HEK293 (cell line): ENCODE measurements at regions not wholly inside any gene's neighbourhood (a gene's known extent, or its start where the extent isn't known, plus 50 kb on each side); places are given as distances from the start of the nearest gene placed in this dataset.

Experiments used
- MYNN ChIP-seq: fragments of 450-650 bp; formaldehyde crosslinking; IDR thresholded peaks from 2 replicates; pipeline ENCODE4 v1.5.1; 2016; ENCODE audit warnings: missing biosample characterization, missing genetic modification characterization, borderline replicate concordance
- ZNF114 ChIP-seq: fragments of 450-650 bp; formaldehyde crosslinking; IDR thresholded peaks from 2 replicates; pipeline ENCODE4 v1.5.0; 2017; ENCODE audit warnings: missing biosample characterization, missing genetic modification characterization
- ZNF335 ChIP-seq: fragments of 450-650 bp; formaldehyde crosslinking; conservative IDR thresholded peaks from 2 replicates; pipeline ENCODE4 v1.5.1; 2016; ENCODE audit warnings: missing biosample characterization, missing genetic modification characterization
- ZNF776 ChIP-seq: fragments of 450-650 bp; formaldehyde crosslinking; IDR thresholded peaks from 2 replicates; pipeline ENCODE4 v1.5.0; 2017; ENCODE audit warnings: missing biosample characterization, missing genetic modification characterization, borderline replicate concordance
- TF ChIP-seq, protein P1 (sequence below): fragments of 450-650 bp; formaldehyde crosslinking; IDR thresholded peaks from 2 replicates; pipeline ENCODE4 v1.5.1; 2016; ENCODE audit warnings: missing biosample characterization, missing genetic modification characterization
- TF ChIP-seq, protein P2 (sequence below): fragments of 450-650 bp; IDR thresholded peaks from 2 replicates; pipeline ENCODE4 v1.5.1; 2018; ENCODE audit warnings: missing biosample characterization, missing genetic modification characterization

DNA sequence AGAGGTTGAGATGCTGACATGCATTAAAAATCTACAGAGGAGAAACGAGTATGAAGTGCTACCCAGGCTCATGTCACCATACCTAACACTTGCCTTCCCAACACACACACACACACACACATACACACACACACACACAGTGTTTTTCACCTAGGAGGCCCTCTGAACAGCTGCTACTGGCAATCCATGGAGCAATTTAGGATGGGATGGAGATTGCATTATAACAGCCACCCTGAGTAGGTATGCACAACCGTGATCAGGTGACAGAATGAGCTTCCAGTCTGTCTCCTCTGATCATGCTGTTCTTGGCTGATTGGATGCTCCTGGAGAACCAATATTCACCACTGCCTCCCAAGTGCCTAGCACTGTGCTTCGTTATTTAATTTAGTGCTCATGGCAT is 528.5 kb upstream of the CDH5 start:
- TF ChIP-seq, protein P1, sequence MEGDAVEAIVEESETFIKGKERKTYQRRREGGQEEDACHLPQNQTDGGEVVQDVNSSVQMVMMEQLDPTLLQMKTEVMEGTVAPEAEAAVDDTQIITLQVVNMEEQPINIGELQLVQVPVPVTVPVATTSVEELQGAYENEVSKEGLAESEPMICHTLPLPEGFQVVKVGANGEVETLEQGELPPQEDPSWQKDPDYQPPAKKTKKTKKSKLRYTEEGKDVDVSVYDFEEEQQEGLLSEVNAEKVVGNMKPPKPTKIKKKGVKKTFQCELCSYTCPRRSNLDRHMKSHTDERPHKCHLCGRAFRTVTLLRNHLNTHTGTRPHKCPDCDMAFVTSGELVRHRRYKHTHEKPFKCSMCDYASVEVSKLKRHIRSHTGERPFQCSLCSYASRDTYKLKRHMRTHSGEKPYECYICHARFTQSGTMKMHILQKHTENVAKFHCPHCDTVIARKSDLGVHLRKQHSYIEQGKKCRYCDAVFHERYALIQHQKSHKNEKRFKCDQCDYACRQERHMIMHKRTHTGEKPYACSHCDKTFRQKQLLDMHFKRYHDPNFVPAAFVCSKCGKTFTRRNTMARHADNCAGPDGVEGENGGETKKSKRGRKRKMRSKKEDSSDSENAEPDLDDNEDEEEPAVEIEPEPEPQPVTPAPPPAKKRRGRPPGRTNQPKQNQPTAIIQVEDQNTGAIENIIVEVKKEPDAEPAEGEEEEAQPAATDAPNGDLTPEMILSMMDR (tag by site-specific recombination) = no peak
- TF ChIP-seq MYNN = no peak
- no peak for TF ChIP-seq ZNF114
- TF ChIP-seq, protein P2, sequence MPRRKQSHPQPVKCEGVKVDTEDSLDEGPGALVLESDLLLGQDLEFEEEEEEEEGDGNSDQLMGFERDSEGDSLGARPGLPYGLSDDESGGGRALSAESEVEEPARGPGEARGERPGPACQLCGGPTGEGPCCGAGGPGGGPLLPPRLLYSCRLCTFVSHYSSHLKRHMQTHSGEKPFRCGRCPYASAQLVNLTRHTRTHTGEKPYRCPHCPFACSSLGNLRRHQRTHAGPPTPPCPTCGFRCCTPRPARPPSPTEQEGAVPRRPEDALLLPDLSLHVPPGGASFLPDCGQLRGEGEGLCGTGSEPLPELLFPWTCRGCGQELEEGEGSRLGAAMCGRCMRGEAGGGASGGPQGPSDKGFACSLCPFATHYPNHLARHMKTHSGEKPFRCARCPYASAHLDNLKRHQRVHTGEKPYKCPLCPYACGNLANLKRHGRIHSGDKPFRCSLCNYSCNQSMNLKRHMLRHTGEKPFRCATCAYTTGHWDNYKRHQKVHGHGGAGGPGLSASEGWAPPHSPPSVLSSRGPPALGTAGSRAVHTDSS (tag by site-specific recombination) = no peak
- TF ChIP-seq ZNF335 (tag by site-specific recombination) = no peak
- TF ChIP-seq ZNF776 = no peak
